DND-41 (cell line): ENCODE measurements at regions not wholly inside any gene's neighbourhood (a gene's known extent, or its start where the extent isn't known, plus 50 kb on each side); places are given as distances from the start of the nearest gene placed in this dataset.
A peak's percentile ranks its signal among the peaks of the same experiment; 100 is the strongest.

Experiments
- ATAC-seq: fragments of 200-7000 bp; cut with Tn5 transposase; 3 replicates; pipeline ENCODE4 v1.9.1; 2021; ENCODE audit warnings: low read depth; ENCODE audit not compliant: insufficient read depth
- DNase-seq: peaks from one replicate; pipeline ENCODE4 v3.0.0-alpha.2; 2020
- H2AFZ ChIP-seq: 2 replicates; pipeline ENCODE4 v1.6.0; 2012; ENCODE audit warnings: low read depth, low read length
- H3K27ac ChIP-seq: 2 replicates; pipeline ENCODE4 v1.5.1; 2012; ENCODE audit warnings: low read length, inconsistent platforms
- H3K27me3 ChIP-seq: fragments of 200-600 bp; sonication (generic); 2 replicates; pipeline ENCODE4 v1.6.0; 2012; ENCODE audit warnings: low read length, mild to moderate bottlenecking, inconsistent platforms; ENCODE audit not compliant: insufficient read depth, poor library complexity
- H3K36me3 ChIP-seq: 2 replicates; pipeline ENCODE4 v1.5.1; 2012; ENCODE audit warnings: low read length, inconsistent platforms; ENCODE audit not compliant: insufficient read depth
- H3K4me1 ChIP-seq: 2 replicates; pipeline ENCODE4 v1.5.1; 2012; ENCODE audit warnings: mild to moderate bottlenecking, low read length; ENCODE audit not compliant: insufficient read depth
- H3K4me2 ChIP-seq: 2 replicates; pipeline ENCODE4 v1.6.0; 2012; ENCODE audit warnings: mild to moderate bottlenecking, moderate library complexity, low read length, inconsistent platforms; ENCODE audit not compliant: insufficient read depth
- H3K4me3 ChIP-seq, 2 experiments: fragments of 200-600 bp in 1 of 2; shearing (Covaris generic) in 1 of 2; 2 replicates each; pipeline ENCODE4 v1.5.1; 2012 to 2016; ENCODE audit warnings: inconsistent platforms in 2 of 2, low read length in 2 of 2, mild to moderate bottlenecking in 2 of 2, low read depth in 1 of 2, moderate library complexity in 1 of 2
- H3K79me2 ChIP-seq: 2 replicates; pipeline ENCODE4 v1.6.0; 2012; ENCODE audit warnings: low read length, inconsistent platforms; ENCODE audit not compliant: insufficient read depth
- H3K9ac ChIP-seq: 2 replicates; pipeline ENCODE4 v1.6.0; 2012; ENCODE audit warnings: low read depth, mild to moderate bottlenecking, inconsistent platforms, low read length, moderate library complexity
- H3K9me3 ChIP-seq: 2 replicates; pipeline ENCODE4 v1.5.1; 2012; ENCODE audit warnings: low read length, moderate library complexity, mild to moderate bottlenecking, inconsistent platforms; ENCODE audit not compliant: insufficient read depth, severe bottlenecking
- H4K20me1 ChIP-seq: 2 replicates; pipeline ENCODE4 v1.6.0; 2012; ENCODE audit warnings: low read length; ENCODE audit not compliant: insufficient read depth
- EZH2 ChIP-seq: IDR thresholded peaks from 3 replicates; pipeline ENCODE4 v1.6.1; 2012; ENCODE audit warnings: borderline replicate concordance, low read depth, mild to moderate bottlenecking, moderate library complexity, low read length, inconsistent platforms; ENCODE audit not compliant: severe bottlenecking
- TF ChIP-seq, protein P1 (sequence below): IDR thresholded peaks from 2 replicates; pipeline ENCODE4 v1.5.1; 2012; ENCODE audit warnings: borderline replicate concordance, low read length, moderate library complexity, mild to moderate bottlenecking; ENCODE audit not compliant: poor library complexity, severe bottlenecking; ENCODE audit errors: extremely low read depth

GRCh38 chr18:67266246-67267237 lies 250.0 kb downstream of the DSEL start:
- Histone ChIP-seq H3K9me3 (no peaks in the 10 kb centered on the region), H2AFZ (no peak overlapping the region), H3K79me2 (no peaks in the 10 kb centered on the region), H3K4me1 (peaks cover 12% of the 10 kb centered on the region), H3K4me2 (no peak overlapping the region), H3K36me3 (no peaks in the 10 kb centered on the region), H3K27me3 (no peaks in the 10 kb centered on the region), H3K9ac (no peak overlapping the region), H3K27ac (no peak overlapping the region), H3K4me3 (no peak overlapping the region), H4K20me1 (no peaks in the 10 kb centered on the region)
- DNase-seq (no peak), ATAC-seq (no peak)
- TF ChIP-seq, protein P1, sequence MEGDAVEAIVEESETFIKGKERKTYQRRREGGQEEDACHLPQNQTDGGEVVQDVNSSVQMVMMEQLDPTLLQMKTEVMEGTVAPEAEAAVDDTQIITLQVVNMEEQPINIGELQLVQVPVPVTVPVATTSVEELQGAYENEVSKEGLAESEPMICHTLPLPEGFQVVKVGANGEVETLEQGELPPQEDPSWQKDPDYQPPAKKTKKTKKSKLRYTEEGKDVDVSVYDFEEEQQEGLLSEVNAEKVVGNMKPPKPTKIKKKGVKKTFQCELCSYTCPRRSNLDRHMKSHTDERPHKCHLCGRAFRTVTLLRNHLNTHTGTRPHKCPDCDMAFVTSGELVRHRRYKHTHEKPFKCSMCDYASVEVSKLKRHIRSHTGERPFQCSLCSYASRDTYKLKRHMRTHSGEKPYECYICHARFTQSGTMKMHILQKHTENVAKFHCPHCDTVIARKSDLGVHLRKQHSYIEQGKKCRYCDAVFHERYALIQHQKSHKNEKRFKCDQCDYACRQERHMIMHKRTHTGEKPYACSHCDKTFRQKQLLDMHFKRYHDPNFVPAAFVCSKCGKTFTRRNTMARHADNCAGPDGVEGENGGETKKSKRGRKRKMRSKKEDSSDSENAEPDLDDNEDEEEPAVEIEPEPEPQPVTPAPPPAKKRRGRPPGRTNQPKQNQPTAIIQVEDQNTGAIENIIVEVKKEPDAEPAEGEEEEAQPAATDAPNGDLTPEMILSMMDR: no peak
- no peak for TF ChIP-seq EZH2

DNA sequence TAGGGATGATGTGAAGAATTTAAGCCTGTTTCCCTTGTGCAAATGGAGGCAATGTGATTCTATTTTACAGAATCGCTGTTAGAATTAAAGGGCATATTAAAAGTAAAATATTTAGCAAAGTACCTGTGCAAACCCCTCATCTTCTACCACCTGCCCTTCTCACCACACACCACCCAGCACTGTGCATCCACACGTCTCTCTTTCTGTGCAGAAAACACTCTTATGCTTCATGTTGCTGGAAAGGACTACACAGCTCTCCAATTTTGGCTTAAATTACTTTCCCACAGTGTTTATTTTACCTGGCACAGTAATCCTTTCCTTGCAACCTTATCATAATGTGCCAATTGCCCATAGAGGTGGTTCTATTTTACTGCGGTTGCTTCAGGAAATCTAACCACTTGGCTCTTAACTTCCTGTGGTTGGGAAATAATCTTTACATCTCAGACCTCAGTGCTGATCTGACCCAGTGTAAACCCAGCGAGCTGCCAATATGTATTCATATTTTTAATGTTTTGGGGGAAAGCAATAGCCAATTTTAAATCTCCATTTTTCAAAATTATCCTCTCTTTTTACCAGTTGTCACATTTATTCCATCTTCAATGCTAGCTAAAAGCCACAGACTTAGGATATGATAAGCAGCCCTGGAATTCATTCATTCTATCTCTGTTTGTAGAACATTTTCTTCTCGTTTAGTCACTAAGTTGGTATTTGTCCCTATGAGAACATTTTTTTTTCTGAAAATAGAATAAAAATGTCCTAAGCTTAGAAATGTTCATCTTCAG lies 250.9 kb downstream of the DSEL start:
- TF ChIP-seq, protein P1: no peak
- no peak for TF ChIP-seq EZH2
- no peak overlapping the region for H2AFZ ChIP-seq
- ATAC-seq: peak; percentile 89
- H4K20me1 ChIP-seq: no peaks in the 10 kb centered on the region
- peaks cover 12% of the 10 kb centered on the region for H3K4me1 ChIP-seq
- no peak overlapping the region for H3K27ac ChIP-seq
- H3K9me3 ChIP-seq: no peaks in the 10 kb centered on the region
- H3K4me2 ChIP-seq: no peak overlapping the region
- H3K36me3 ChIP-seq: no peaks in the 10 kb centered on the region
- H3K4me3 ChIP-seq: no peak overlapping the region
- no peaks in the 10 kb centered on the region for H3K79me2 ChIP-seq
- no peak overlapping the region for H3K9ac ChIP-seq
- peak; percentile 8 for DNase-seq
- H3K27me3 ChIP-seq: no peaks in the 10 kb centered on the region

- Histone ChIP-seq H3K79me2 (no peaks in the 10 kb centered on the region), H3K4me2 (no peak overlapping the region), H3K36me3 (no peaks in the 10 kb centered on the region), H3K27ac (no peak overlapping the region), H3K9me3 (no peaks in the 10 kb centered on the region), H2AFZ (no peak overlapping the region), H3K4me1 (peaks cover 12% of the 10 kb centered on the region), H3K27me3 (no peaks in the 10 kb centered on the region), H4K20me1 (no peaks in the 10 kb centered on the region), H3K4me3 (no peak overlapping the region), H3K9ac (no peak overlapping the region)
- TF ChIP-seq, protein P1: no peak
- TF ChIP-seq EZH2: no peak
- DNase-seq: no peak
- ATAC-seq: no peak
These were observed 254.5 kb downstream of the DSEL start for GRCh38 chr18:67261931-67262552.
